ENCODE measurements at regions not wholly inside any gene's neighbourhood (a gene's known extent, or its start where the extent isn't known, plus 50 kb on each side); places are given as distances from the start of the nearest gene placed in this dataset.

DNA sequence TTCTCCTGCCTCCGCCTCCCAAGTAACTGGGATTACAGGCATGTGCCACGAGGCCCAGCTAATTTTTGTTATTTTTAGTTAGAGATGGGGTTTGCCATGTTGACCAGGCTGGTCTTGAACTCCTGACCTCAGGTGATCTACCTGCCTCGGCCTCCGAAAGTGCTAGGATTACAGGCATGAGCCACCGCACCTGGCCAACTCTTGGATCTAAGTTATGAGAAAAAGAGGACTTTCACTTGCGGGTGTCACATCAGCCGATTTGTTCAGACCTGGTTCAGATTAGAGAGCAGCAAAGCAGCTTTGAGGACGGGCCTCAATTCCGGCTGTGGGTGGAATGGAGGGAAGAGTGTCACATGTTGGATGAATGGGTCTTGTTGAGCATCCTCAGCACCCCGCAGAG is 61.0 kb upstream of the FGFR2 start:
- TF ChIP-seq, protein P1, sequence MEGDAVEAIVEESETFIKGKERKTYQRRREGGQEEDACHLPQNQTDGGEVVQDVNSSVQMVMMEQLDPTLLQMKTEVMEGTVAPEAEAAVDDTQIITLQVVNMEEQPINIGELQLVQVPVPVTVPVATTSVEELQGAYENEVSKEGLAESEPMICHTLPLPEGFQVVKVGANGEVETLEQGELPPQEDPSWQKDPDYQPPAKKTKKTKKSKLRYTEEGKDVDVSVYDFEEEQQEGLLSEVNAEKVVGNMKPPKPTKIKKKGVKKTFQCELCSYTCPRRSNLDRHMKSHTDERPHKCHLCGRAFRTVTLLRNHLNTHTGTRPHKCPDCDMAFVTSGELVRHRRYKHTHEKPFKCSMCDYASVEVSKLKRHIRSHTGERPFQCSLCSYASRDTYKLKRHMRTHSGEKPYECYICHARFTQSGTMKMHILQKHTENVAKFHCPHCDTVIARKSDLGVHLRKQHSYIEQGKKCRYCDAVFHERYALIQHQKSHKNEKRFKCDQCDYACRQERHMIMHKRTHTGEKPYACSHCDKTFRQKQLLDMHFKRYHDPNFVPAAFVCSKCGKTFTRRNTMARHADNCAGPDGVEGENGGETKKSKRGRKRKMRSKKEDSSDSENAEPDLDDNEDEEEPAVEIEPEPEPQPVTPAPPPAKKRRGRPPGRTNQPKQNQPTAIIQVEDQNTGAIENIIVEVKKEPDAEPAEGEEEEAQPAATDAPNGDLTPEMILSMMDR (IDR thresholded peaks at IDR 0.05; ENCODE audit: low read depth, low read length, missing input control) = no peak
- TF ChIP-seq, protein P2, sequence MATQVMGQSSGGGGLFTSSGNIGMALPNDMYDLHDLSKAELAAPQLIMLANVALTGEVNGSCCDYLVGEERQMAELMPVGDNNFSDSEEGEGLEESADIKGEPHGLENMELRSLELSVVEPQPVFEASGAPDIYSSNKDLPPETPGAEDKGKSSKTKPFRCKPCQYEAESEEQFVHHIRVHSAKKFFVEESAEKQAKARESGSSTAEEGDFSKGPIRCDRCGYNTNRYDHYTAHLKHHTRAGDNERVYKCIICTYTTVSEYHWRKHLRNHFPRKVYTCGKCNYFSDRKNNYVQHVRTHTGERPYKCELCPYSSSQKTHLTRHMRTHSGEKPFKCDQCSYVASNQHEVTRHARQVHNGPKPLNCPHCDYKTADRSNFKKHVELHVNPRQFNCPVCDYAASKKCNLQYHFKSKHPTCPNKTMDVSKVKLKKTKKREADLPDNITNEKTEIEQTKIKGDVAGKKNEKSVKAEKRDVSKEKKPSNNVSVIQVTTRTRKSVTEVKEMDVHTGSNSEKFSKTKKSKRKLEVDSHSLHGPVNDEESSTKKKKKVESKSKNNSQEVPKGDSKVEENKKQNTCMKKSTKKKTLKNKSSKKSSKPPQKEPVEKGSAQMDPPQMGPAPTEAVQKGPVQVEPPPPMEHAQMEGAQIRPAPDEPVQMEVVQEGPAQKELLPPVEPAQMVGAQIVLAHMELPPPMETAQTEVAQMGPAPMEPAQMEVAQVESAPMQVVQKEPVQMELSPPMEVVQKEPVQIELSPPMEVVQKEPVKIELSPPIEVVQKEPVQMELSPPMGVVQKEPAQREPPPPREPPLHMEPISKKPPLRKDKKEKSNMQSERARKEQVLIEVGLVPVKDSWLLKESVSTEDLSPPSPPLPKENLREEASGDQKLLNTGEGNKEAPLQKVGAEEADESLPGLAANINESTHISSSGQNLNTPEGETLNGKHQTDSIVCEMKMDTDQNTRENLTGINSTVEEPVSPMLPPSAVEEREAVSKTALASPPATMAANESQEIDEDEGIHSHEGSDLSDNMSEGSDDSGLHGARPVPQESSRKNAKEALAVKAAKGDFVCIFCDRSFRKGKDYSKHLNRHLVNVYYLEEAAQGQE (IDR thresholded peaks at IDR 0.05) = no peak
- TF ChIP-seq FOXA1 (IDR thresholded peaks at IDR 0.05) (no peak), RAD21 (IDR thresholded peaks at IDR 0.05) (no peak), NR2F2 (IDR thresholded peaks at IDR 0.05) (no peak), TAF1 (conservative IDR thresholded peaks at IDR 0.05) (no peak), GABPA (IDR thresholded peaks at IDR 0.05 in 1 of 2, conservative IDR thresholded peaks at IDR 0.05 in 1 of 2) (no peak), SP1 (IDR thresholded peaks at IDR 0.05) (no peak), HNF4G (IDR thresholded peaks at IDR 0.05) (no peak)
- TF ChIP-seq, protein P3, sequence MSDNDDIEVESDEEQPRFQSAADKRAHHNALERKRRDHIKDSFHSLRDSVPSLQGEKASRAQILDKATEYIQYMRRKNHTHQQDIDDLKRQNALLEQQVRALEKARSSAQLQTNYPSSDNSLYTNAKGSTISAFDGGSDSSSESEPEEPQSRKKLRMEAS (IDR thresholded peaks at IDR 0.05) = no peak
- TF ChIP-seq, protein P4, sequence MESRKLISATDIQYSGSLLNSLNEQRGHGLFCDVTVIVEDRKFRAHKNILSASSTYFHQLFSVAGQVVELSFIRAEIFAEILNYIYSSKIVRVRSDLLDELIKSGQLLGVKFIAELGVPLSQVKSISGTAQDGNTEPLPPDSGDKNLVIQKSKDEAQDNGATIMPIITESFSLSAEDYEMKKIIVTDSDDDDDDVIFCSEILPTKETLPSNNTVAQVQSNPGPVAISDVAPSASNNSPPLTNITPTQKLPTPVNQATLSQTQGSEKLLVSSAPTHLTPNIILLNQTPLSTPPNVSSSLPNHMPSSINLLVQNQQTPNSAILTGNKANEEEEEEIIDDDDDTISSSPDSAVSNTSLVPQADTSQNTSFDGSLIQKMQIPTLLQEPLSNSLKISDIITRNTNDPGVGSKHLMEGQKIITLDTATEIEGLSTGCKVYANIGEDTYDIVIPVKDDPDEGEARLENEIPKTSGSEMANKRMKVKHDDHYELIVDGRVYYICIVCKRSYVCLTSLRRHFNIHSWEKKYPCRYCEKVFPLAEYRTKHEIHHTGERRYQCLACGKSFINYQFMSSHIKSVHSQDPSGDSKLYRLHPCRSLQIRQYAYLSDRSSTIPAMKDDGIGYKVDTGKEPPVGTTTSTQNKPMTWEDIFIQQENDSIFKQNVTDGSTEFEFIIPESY (IDR thresholded peaks at IDR 0.05) = no peak
- TF ChIP-seq, protein P5, sequence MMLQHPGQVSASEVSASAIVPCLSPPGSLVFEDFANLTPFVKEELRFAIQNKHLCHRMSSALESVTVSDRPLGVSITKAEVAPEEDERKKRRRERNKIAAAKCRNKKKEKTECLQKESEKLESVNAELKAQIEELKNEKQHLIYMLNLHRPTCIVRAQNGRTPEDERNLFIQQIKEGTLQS (IDR thresholded peaks at IDR 0.05) = no peak
